Smooth muscle cell (in vitro differentiated cells): ENCODE measurements at regions not wholly inside any gene's neighbourhood (a gene's known extent, or its start where the extent isn't known, plus 50 kb on each side); places are given as distances from the start of the nearest gene placed in this dataset.

Experiments
- DNase-seq: peaks from one replicate; lab custom pipeline; 2025; ENCODE audit not compliant: unreplicated experiment; lab: John Stamatoyannopoulos, UW
- H2AFZ ChIP-seq: fragments of 200-600 bp; sonication (generic); 2 replicates; pipeline ENCODE4 v1.6.0; 2016; ENCODE audit warnings: antibody characterized with exemption, low read depth, mild to moderate bottlenecking
- H3F3A ChIP-seq: fragments of 200-600 bp; sonication (generic); 2 replicates; pipeline ENCODE4 v1.6.0; 2017; ENCODE audit warnings: antibody characterized with exemption, low read depth
- H3K27ac ChIP-seq: fragments of 200-600 bp; sonication (generic); 2 replicates; pipeline ENCODE4 v1.5.1; 2016; ENCODE audit warnings: low read depth, mild to moderate bottlenecking
- H3K27me3 ChIP-seq: fragments of 200-600 bp; sonication (generic); 2 replicates; pipeline ENCODE4 v1.6.1; 2016; ENCODE audit warnings: low read depth, mild to moderate bottlenecking
- H3K36me3 ChIP-seq: fragments of 200-600 bp; sonication (generic); 2 replicates; pipeline ENCODE4 v1.5.1; 2016; ENCODE audit warnings: low read depth
- H3K4me1 ChIP-seq: fragments of 200-600 bp; sonication (generic); 2 replicates; pipeline ENCODE4 v1.5.1; 2016; ENCODE audit warnings: low read depth
- H3K4me2 ChIP-seq: fragments of 200-600 bp; sonication (generic); 2 replicates; pipeline ENCODE4 v1.6.0; 2016; ENCODE audit warnings: mild to moderate bottlenecking
- H3K4me3 ChIP-seq: fragments of 200-600 bp; sonication (generic); 2 replicates; pipeline ENCODE4 v1.5.1; 2016; ENCODE audit warnings: mild to moderate bottlenecking
- H3K79me2 ChIP-seq: fragments of 200-600 bp; sonication (generic); 2 replicates; pipeline ENCODE4 v1.6.0; 2016; ENCODE audit warnings: low read depth, mild to moderate bottlenecking
- H3K9ac ChIP-seq: fragments of 200-600 bp; sonication (generic); 2 replicates; pipeline ENCODE4 v1.6.0; 2016; ENCODE audit warnings: low read depth
- H3K9me3 ChIP-seq: fragments of 200-600 bp; sonication (generic); replicated peaks from 2 replicates; pipeline ENCODE4 v1.5.1; 2016; ENCODE audit warnings: low read depth
- H4K20me1 ChIP-seq: fragments of 200-600 bp; sonication (generic); 2 replicates; pipeline ENCODE4 v1.6.0; 2016; ENCODE audit warnings: low read depth
- CTCF ChIP-seq: fragments of 200-600 bp; sonication (generic); IDR thresholded peaks from 2 replicates; pipeline ENCODE4 v1.5.1; 2017; ENCODE audit warnings: borderline replicate concordance, mild to moderate bottlenecking, antibody characterized with exemption; ENCODE audit not compliant: insufficient read depth, poor library complexity, severe bottlenecking
- WGBS: methylation state at CpG from one replicate; pipeline ENCODE4 v1.1.7; 2016; ENCODE audit warnings: low lambda C conversion rate; 5-methylcytosine and 5-hydroxymethylcytosine counted together

GRCh38 chr2:154914561-154914960 lies 216.1 kb downstream of the KCNJ3 start:
- H4K20me1 ChIP-seq = no peaks in the 10 kb centered on the region
- no peaks in the 10 kb centered on the region for H3K79me2 ChIP-seq
- H3K9me3 ChIP-seq = no peaks in the 10 kb centered on the region
- no peak for TF ChIP-seq CTCF
- no peak overlapping the region for H3K4me2 ChIP-seq
- DNase-seq = no peak
- no peak overlapping the region for H3K27ac ChIP-seq
- H3K9ac ChIP-seq = no peak overlapping the region
- no peaks in the 10 kb centered on the region for H3F3A ChIP-seq
- H3K4me1 ChIP-seq = no peaks in the 10 kb centered on the region
- no peak overlapping the region for H2AFZ ChIP-seq
- H3K4me3 ChIP-seq = no peak overlapping the region
- 77% methylated on average over 3 of the region's 3 CpGs for WGBS
- H3K27me3 ChIP-seq = no peaks in the 10 kb centered on the region
- H3K36me3 ChIP-seq = no peaks in the 10 kb centered on the region

GRCh38 chr2:154912215-154912614 lies 213.7 kb downstream of the KCNJ3 start:
- DNase-seq = no peak
- H4K20me1 ChIP-seq = no peaks in the 10 kb centered on the region
- H3K27ac ChIP-seq = no peak overlapping the region
- H3K4me1 ChIP-seq = no peaks in the 10 kb centered on the region
- no peak overlapping the region for H3K4me2 ChIP-seq
- H3K4me3 ChIP-seq = no peak overlapping the region
- H3K9me3 ChIP-seq = no peaks in the 10 kb centered on the region
- no peak overlapping the region for H2AFZ ChIP-seq
- no peaks in the 10 kb centered on the region for H3K27me3 ChIP-seq
- WGBS = 76% methylated on average over 6 of the region's 6 CpGs
- H3F3A ChIP-seq = no peaks in the 10 kb centered on the region
- no peak for TF ChIP-seq CTCF
- H3K79me2 ChIP-seq = no peaks in the 10 kb centered on the region
- H3K36me3 ChIP-seq = no peaks in the 10 kb centered on the region
- no peak overlapping the region for H3K9ac ChIP-seq

- TF ChIP-seq CTCF = no peak
- Histone ChIP-seq H3K4me1 (no peaks in the 10 kb centered on the region), H3K36me3 (no peaks in the 10 kb centered on the region), H3K9ac (no peak overlapping the region), H3K79me2 (no peaks in the 10 kb centered on the region), H3K4me3 (no peak overlapping the region), H4K20me1 (no peaks in the 10 kb centered on the region), H3K27me3 (no peaks in the 10 kb centered on the region), H3K27ac (no peak overlapping the region), H2AFZ (no peak overlapping the region), H3K4me2 (no peak overlapping the region), H3F3A (no peaks in the 10 kb centered on the region), H3K9me3 (no peaks in the 10 kb centered on the region)
- no peak for DNase-seq
Observed at GRCh38 chr2:154911729-154912128, 213.2 kb downstream of the KCNJ3 start.

- H3F3A ChIP-seq = no peaks in the 10 kb centered on the region
- no peak overlapping the region for H3K27ac ChIP-seq
- H3K4me2 ChIP-seq = no peak overlapping the region
- no peak overlapping the region for H3K9ac ChIP-seq
- no peaks in the 10 kb centered on the region for H3K4me1 ChIP-seq
- no peak overlapping the region for H2AFZ ChIP-seq
- no peak overlapping the region for H3K4me3 ChIP-seq
- no peak for TF ChIP-seq CTCF
- H3K27me3 ChIP-seq = no peaks in the 10 kb centered on the region
- H3K79me2 ChIP-seq = no peaks in the 10 kb centered on the region
- DNase-seq = no peak
- H4K20me1 ChIP-seq = no peaks in the 10 kb centered on the region
- no peaks in the 10 kb centered on the region for H3K9me3 ChIP-seq
- 89% methylated on average over 1 of the region's 1 CpG for WGBS
- H3K36me3 ChIP-seq = no peaks in the 10 kb centered on the region
Observed at GRCh38 chr2:154910701-154911100, 212.2 kb downstream of the KCNJ3 start.
